ENCODE measurements at regions not wholly inside any gene's neighbourhood (a gene's known extent, or its start where the extent isn't known, plus 50 kb on each side); places are given as distances from the start of the nearest gene placed in this dataset.

DNA sequence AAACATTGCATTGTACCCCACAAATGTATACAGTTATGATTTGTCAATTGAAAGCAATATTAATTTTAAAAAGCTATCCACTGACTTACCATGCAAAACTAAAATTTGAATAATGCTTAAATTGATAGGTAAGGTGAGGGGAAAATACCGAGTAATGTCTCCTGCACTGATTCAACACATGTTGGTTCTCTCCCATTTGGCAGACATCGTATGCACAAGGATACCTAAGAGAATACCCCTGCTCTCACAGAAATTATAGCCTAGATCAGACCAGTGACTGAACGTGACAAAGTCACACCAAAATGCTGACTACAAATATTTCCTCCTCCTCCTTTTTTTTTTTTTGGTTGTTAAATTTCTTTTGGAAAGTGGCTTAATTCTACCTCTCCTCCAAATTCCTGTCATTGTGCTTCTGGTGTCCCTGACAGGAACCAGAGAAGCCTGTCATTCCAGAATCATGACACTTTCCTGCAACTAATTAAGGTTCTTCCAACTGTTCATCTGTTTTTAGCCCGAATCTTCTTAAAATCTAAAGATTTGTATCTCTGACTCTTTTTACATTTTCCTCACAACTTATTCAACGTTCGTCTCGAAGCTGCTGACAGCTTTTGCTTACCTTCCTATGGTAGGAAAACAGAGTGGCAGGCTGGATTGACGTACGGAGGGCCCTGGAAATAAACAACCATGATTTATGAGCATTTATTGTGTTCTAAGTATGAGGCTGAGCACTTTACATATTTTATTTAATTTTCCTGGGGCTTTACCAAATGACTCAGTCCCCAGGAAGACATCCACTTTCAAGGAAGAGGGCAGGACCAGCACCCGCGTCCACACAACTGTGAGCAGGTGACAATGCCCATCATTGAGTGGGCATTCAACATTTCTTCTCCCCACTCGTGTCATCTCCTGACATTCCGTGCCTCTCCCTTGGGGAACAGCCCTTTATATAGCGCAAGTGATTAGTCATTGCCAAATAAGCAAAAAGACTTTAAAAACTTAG is 57.9 kb upstream of the KCNE2 start:
- Histone ChIP-seq H3K27ac (peak overlapping the region in 3 of 21 experiments; percentile 6 to 48 (median 23)), H3K4me3 (no peak overlapping the region)

DNA sequence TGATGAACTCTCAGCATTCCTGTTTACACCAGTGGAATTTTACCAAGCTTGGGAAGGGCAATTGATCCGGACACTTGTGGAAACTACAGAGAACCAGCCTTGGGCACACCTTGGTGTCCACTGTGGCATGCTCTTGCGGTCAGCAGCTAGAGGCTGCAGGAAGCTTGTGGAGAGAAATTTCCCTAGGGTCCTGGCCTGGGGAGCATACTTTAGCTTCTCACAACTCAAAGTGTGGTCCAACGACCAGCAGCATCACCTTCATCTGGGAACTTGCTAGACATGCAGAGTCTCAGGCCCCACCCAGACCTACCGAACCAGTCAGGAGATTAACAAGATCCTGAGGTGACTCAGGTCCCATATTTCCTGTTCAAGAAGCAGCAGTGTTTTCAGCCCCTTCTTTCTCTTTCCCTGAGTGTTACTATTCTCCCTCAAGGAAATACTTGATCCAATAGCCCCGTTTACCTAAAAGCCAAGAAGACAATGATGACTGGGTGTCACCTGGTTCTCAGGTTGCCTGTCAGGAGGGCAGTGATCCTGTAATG is 55.7 kb upstream of the KCNE2 start:
- Histone ChIP-seq H3K27ac (peak overlapping the region in 1 of 21 experiments; percentile 61), H3K4me3 (no peak overlapping the region)

DNA sequence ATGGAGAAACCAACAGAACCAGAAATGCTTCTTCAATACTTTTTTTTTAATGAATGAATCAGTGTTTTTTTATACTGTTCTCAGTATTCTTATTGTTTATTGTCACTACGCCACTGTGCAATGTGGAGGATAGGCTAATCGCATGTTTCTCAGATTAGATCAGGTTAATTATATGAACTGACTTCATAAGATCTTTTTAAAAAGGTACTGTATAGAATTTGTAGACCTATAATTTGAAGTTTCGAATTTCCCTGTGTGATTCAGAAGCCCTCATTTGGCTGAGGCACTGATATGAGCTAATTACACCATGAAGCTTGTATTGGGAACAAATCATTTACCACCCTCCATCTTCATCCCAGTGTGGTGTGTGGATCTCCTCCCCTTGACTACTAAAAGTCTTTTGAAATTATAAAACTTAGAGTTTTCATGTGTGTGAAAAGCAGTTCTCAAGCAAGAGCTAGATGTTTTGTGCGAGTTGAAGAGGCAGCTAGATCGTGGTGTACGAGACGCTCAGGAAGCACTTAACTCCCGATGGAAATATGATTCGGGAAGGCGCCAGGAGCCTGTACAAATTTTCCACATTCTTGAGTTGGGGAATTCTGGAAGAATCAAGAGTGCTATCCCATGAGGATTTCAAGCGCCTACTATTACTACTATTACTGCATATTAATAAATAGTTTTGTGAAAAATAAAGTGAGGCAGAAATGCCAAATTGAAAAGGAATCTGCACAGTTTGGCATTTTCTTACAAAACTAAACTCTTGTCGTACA is 52.1 kb upstream of the KCNE2 start:
- no peak overlapping the region for H3K4me3 ChIP-seq
- no peak overlapping the region for H3K27ac ChIP-seq

DNA sequence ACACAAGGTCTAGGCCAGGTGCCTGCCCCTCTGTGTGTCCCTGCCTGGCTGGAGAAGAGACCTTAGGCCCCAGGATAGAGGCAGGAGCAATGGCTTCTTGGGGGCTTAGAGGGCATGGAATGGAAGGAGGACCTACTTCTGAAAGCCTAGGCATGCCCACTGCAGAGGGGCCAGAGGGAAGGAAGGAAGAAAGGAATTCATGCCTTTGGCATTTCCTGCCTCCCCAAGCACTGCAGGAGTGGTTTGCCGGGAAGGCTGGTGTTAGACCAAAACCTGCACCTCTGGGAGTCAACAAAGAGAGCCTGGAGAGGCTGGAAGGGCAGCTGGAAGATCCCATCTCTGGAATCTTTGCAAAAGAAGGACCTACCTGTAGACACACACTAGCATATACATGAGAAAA is 50.7 kb upstream of the KCNE2 start:
- H3K27ac ChIP-seq = no peak overlapping the region
- no peak overlapping the region for H3K4me3 ChIP-seq

All from skin epidermis (tissue), 12 donors.